ENCODE measurements at regions not wholly inside any gene's neighbourhood (a gene's known extent, or its start where the extent isn't known, plus 50 kb on each side); places are given as distances from the start of the nearest gene placed in this dataset.

DNA sequence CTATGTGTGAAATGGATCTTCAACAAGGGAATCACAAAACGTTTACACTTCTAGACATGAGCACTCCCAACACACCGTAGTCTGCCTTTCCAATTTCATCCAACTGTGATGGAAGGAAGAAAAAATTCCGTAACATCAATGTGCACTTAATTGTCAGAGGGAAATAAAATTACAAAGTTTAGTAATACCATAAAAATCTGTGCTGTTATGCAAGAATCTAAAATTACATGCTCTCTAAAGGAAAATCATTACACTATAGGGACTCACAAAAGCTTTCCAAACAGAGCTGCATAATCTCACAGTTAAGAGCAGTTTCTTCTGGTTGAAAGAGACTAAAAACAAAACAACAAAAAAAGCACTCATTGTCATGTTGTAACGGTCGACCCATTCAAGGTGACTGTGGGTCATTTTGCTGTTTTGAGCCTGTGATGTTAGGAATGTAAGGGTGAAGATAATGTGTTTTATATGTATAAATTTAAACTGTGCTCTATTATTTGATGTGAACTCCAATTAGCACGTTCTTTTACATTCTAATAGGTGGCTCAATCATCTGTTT is 698.0 kb downstream of the TDRD15 start:
- H3K9me3 ChIP-seq = peaks cover 0 to 5% (median 0%) of the 10 kb centered on the region in 12 donors
- H3K4me1 ChIP-seq = peaks cover 0 to 5% (median 0%) of the 10 kb centered on the region in 12 donors
- ATAC-seq = no peak
- WGBS, 4 donors = 53 to 64% (median 57%) methylated on average over 6 of the region's 6 CpGs
- no peaks in the 10 kb centered on the region for H3K27me3 ChIP-seq
- DNase-seq = no peak
- no peaks in the 10 kb centered on the region for H3K36me3 ChIP-seq
- TF ChIP-seq CTCF (IDR thresholded peaks at IDR 0.05) (no peak), POLR2A (IDR thresholded peaks at IDR 0.05) (no peak)
- no peak overlapping the region for H3K4me3 ChIP-seq
- no peak overlapping the region for H3K27ac ChIP-seq
- intact Hi-C loops (cut with DNase I) = no loop called here

- H3K36me3 ChIP-seq = no peaks in the 10 kb centered on the region
- 46 to 64% (median 53%) methylated on average over 2 of the region's 2 CpGs for WGBS, 4 donors
- H3K9me3 ChIP-seq = peaks cover 0 to 5% (median 0%) of the 10 kb centered on the region in 12 donors
- TF ChIP-seq CTCF (IDR thresholded peaks at IDR 0.05) = no peak
- no peak for TF ChIP-seq POLR2A (IDR thresholded peaks at IDR 0.05)
- ATAC-seq (no peak), DNase-seq (no peak)
- H3K27me3 ChIP-seq = no peaks in the 10 kb centered on the region
- H3K4me3 ChIP-seq = no peak overlapping the region
- no peak overlapping the region for H3K27ac ChIP-seq
- intact Hi-C loops (cut with DNase I) = no loop called here
- H3K4me1 ChIP-seq = peaks cover 0 to 5% (median 0%) of the 10 kb centered on the region in 12 donors
Measured at GRCh38 chr2:21822505-21822904, 698.7 kb downstream of the TDRD15 start.

DNA sequence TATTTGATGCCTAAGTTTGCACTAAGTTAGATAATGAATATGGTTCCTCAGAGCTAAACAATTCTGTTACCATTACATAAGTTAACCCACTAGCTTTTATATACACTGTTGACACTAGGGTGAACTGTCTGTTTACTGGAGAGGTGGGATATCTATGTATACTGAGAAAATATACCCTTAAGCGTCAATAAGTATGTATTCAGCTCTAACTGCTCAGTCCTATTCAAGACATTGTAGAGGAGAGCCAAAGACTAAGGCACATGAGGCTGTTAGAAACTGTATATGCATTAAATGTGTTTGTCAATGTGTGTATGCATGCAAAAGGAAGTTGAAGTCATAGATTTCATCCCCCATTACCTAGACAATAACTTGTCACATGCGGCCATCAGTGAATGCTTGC is 710.0 kb downstream of the TDRD15 start:
- TF ChIP-seq CTCF (IDR thresholded peaks at IDR 0.05) (no peak), POLR2A (IDR thresholded peaks at IDR 0.05) (no peak)
- WGBS, 4 donors = 74 to 87% (median 81%) methylated on average over 2 of the region's 2 CpGs
- no peaks in the 10 kb centered on the region for H3K36me3 ChIP-seq
- H3K4me3 ChIP-seq = no peak overlapping the region
- ATAC-seq = no peak
- no peaks in the 10 kb centered on the region for H3K9me3 ChIP-seq
- H3K27ac ChIP-seq = no peak overlapping the region
- DNase-seq = no peak
- no peaks in the 10 kb centered on the region for H3K4me1 ChIP-seq
- intact Hi-C loops (cut with DNase I) = no loop called here
- no peaks in the 10 kb centered on the region for H3K27me3 ChIP-seq

DNA sequence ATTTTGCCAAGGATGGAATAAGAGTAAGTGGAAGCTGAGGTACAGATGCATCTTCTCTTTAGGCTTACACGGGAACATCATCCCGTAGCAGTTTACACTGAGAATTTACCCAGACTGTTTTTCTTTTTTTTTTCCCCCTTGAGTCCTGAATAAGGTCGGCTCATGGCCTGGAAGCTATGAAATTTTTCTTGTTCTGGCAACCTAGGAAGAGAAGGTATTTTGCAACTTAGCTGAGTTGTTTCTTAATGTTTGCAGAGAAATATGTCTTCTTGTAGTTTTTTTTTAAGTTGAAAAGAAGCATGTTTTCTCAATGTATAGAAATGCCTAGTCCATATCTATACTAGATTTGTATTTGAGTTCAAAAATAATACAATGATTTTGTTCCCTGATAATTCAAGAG is 712.5 kb downstream of the TDRD15 start:
- Histone ChIP-seq H3K4me3 (no peak overlapping the region), H3K27ac (no peak overlapping the region), H3K4me1 (no peaks in the 10 kb centered on the region), H3K9me3 (no peaks in the 10 kb centered on the region), H3K36me3 (no peaks in the 10 kb centered on the region), H3K27me3 (no peaks in the 10 kb centered on the region)
- WGBS, 4 donors = 83 to 89% (median 86%) methylated on average over 3 of the region's 3 CpGs
- ATAC-seq (no peak), DNase-seq (no peak)
- TF ChIP-seq POLR2A (IDR thresholded peaks at IDR 0.05) (no peak), CTCF (IDR thresholded peaks at IDR 0.05) (no peak)
- intact Hi-C loops (cut with DNase I) = no loop called here

Data from heart left ventricle (tissue), 16 donors.